Endothelial cell of umbilical vein (primary cell): ENCODE measurements at regions not wholly inside any gene's neighbourhood (a gene's known extent, or its start where the extent isn't known, plus 50 kb on each side); places are given as distances from the start of the nearest gene placed in this dataset.

ENCODE experiments used
- BruUV-seq: library from RNA; stranded (reverse); fragments of 400-500 nt; replicated peaks from 2 replicates; lab custom pipeline; 2021; lab: Mats Ljungman, UMichigan
- CTCF ChIA-PET: fragments of 300-600, 350-600 bp; sonication (Branson Sonifier 250); formaldehyde crosslinking; loops from one replicate; lab custom pipeline; 2021; ENCODE audit warnings: antibody characterized with exemption, inconsistent platforms; lab: Charles Lee
- POLR2A ChIA-PET: fragments of 300-600, 350-600 bp; sonication (Branson Sonifier 250); formaldehyde crosslinking; loops from one replicate; lab custom pipeline; 2021; ENCODE audit warnings: antibody characterized with exemption, inconsistent platforms; lab: Charles Lee
- DNase-seq: peaks from one replicate; pipeline ENCODE4 v3.0.0-alpha.2; 2011; ENCODE audit warnings: low read depth, low spot score
- FAIRE-seq: peaks from 2 replicates; lab custom pipeline; 2011; peaks lifted over from hg19 to GRCh38; lab: Jason Lieb, UNC
- H2AFZ ChIP-seq: 2 replicates; pipeline ENCODE4 v1.6.0; 2012; ENCODE audit warnings: low read depth, low read length, control low read depth, inconsistent platforms
- H3K27ac ChIP-seq: 2 replicates; pipeline ENCODE4 v1.5.1; 2011; ENCODE audit warnings: low read depth, mild to moderate bottlenecking, control low read depth, low read length, moderate library complexity; ENCODE audit not compliant: insufficient read depth
- H3K27me3 ChIP-seq, 2 experiments: 2 replicates each; pipeline versions ENCODE4 v1.6.0 to v1.6.1; 2011; ENCODE audit warnings: low read length in 2 of 2, mixed read lengths in 1 of 2; ENCODE audit not compliant: control insufficient read depth in 2 of 2, insufficient read depth in 2 of 2
- H3K36me3 ChIP-seq, 2 experiments: 2 replicates in 1 of 2; 3 replicates in 1 of 2; pipeline ENCODE4 v1.5.1; 2011; ENCODE audit warnings: low read length in 2 of 2, mild to moderate bottlenecking in 1 of 2, moderate library complexity in 1 of 2; ENCODE audit not compliant: control insufficient read depth in 2 of 2, insufficient read depth in 2 of 2; ENCODE audit errors: extremely low read depth in 1 of 2
- H3K4me1 ChIP-seq: 3 replicates; pipeline ENCODE4 v1.5.1; 2011; ENCODE audit warnings: mild to moderate bottlenecking, low read length; ENCODE audit not compliant: control insufficient read depth, insufficient read depth; ENCODE audit errors: extremely low read depth
- H3K4me2 ChIP-seq: 2 replicates; pipeline ENCODE4 v1.6.1; 2011; ENCODE audit warnings: low read length, control low read depth, mixed read lengths; ENCODE audit not compliant: insufficient read depth
- H3K4me3 ChIP-seq, 3 experiments: fragments of 200-600 bp in 1 of 3; sonication (generic), shearing (Covaris generic) in 1 of 3; replicated peaks in 1 of 3; 2 replicates each; pipeline ENCODE4 v1.5.1; 2011 to 2016; ENCODE audit warnings: control low read depth in 3 of 3, low read length in 3 of 3, mild to moderate bottlenecking in 2 of 3, inconsistent platforms in 1 of 3, low read depth in 1 of 3, moderate library complexity in 1 of 3; ENCODE audit not compliant: insufficient read depth in 1 of 3
- H3K79me2 ChIP-seq: 2 replicates; pipeline ENCODE4 v1.6.0; 2012; ENCODE audit warnings: low read length, inconsistent platforms; ENCODE audit not compliant: control insufficient read depth, insufficient read depth
- H3K9ac ChIP-seq: replicated peaks from 2 replicates; pipeline ENCODE3; 2011; ENCODE audit warnings: low read length, control low read depth; ENCODE audit not compliant: insufficient read depth; ENCODE audit errors: extremely low read depth
- H3K9me1 ChIP-seq: replicated peaks from 3 replicates; pipeline ENCODE4 v1.6.0; 2011; ENCODE audit warnings: mild to moderate bottlenecking, low read length; ENCODE audit not compliant: control insufficient read depth, insufficient read depth; ENCODE audit errors: extremely low read depth
- H3K9me3 ChIP-seq: replicated peaks from 2 replicates; pipeline ENCODE4 v1.5.1; 2012; ENCODE audit warnings: low read length, inconsistent platforms; ENCODE audit not compliant: control insufficient read depth, insufficient read depth
- H4K20me1 ChIP-seq: replicated peaks from 2 replicates; pipeline ENCODE3; 2011; ENCODE audit warnings: mild to moderate bottlenecking, low read length; ENCODE audit not compliant: control insufficient read depth, insufficient read depth; ENCODE audit errors: extremely low read depth
- EZH2 ChIP-seq: IDR thresholded peaks from 2 replicates; pipeline ENCODE4 v1.6.1; 2012; ENCODE audit warnings: borderline replicate concordance, low read depth, mild to moderate bottlenecking, moderate library complexity, low read length, inconsistent platforms; ENCODE audit not compliant: severe bottlenecking
- FOS ChIP-seq: IDR thresholded peaks from 2 replicates; pipeline ENCODE4 v1.6.1; 2011; ENCODE audit warnings: mild to moderate bottlenecking, low read length, moderate library complexity, borderline replicate concordance; ENCODE audit not compliant: insufficient read depth
- GATA2 ChIP-seq: IDR thresholded peaks from 2 replicates; pipeline ENCODE4 v1.7.0; 2011; ENCODE audit warnings: low read depth, mild to moderate bottlenecking, moderate library complexity, mixed read lengths, low read length; ENCODE audit not compliant: insufficient read length, insufficient read depth
- JUN ChIP-seq: IDR thresholded peaks from 2 replicates; pipeline ENCODE4 v1.6.1; 2011; ENCODE audit warnings: borderline replicate concordance, low read depth; ENCODE audit not compliant: insufficient read length, insufficient read depth
- MAX ChIP-seq: IDR thresholded peaks from 2 replicates; pipeline ENCODE4 v1.6.1; 2011; ENCODE audit not compliant: insufficient read depth, insufficient read length
- MYC ChIP-seq: IDR thresholded peaks from one replicate; pipeline ENCODE4 v1.6.1; 2011; ENCODE audit warnings: mild to moderate bottlenecking, low read depth, low read length
- POLR2A ChIP-seq: IDR thresholded peaks from 2 replicates; pipeline ENCODE4 v1.6.1; 2012; ENCODE audit warnings: low read depth, mild to moderate bottlenecking, control low read depth, low read length
- POLR2AphosphoS5 ChIP-seq: IDR thresholded peaks from 2 replicates; pipeline ENCODE4 v1.6.1; 2012; ENCODE audit warnings: low read depth, mild to moderate bottlenecking, control low read depth, low read length, moderate library complexity; ENCODE audit not compliant: insufficient read depth
- dilution Hi-C: fragments of 300-500 bp; cut with MboI; formaldehyde crosslinking; loops from one replicate; pipeline ENCODE4 v1.15.0; 2019; ENCODE audit warnings: low sequenced_read_pairs; ENCODE audit not compliant: extremely low pct_ligation_motif_present
- intact Hi-C: fragments of 100-400 bp; cut with micrococcal nuclease; formaldehyde crosslinking; loops from one replicate; pipeline ENCODE4 v1.10.0; 2022
- TF ChIP-seq, protein P1 (sequence below), 2 donors: IDR thresholded peaks; 1 replicate in 1 of 2; 2 replicates in 1 of 2; pipeline ENCODE4 v1.5.1; 2011; ENCODE audit warnings: low read length in 2 of 2, mild to moderate bottlenecking in 2 of 2, moderate library complexity in 2 of 2, control low read depth in 1 of 2, inconsistent platforms in 1 of 2, low read depth in 1 of 2; ENCODE audit not compliant: insufficient read depth in 1 of 2; ENCODE audit errors: extremely low read depth in 1 of 2

- Histone ChIP-seq H3K4me3 (no peak overlapping the region), H3K27me3 (no peaks in the 10 kb centered on the region), H3K9ac (no peak overlapping the region), H2AFZ (no peak overlapping the region), H3K27ac (no peak overlapping the region), H3K9me3 (peaks cover 13% of the 10 kb centered on the region), H3K4me1 (no peaks in the 10 kb centered on the region), H3K9me1 (no peaks in the 10 kb centered on the region), H3K36me3 (no peaks in the 10 kb centered on the region), H4K20me1 (no peaks in the 10 kb centered on the region), H3K79me2 (no peaks in the 10 kb centered on the region), H3K4me2 (no peak overlapping the region)
- dilution Hi-C loops (no loop called here), intact Hi-C loops (no loop called here)
- DNase-seq (no peak), FAIRE-seq (no peak)
- BruUV-seq: no TSS peak
- ChIA-PET CTCF (no interaction called here), POLR2A (no interaction called here)
- TF ChIP-seq GATA2 (no peak), POLR2A (no peak), MAX (no peak), POLR2AphosphoS5 (no peak), EZH2 (no peak), JUN (no peak), FOS (no peak), MYC (no peak)
- TF ChIP-seq, protein P1, sequence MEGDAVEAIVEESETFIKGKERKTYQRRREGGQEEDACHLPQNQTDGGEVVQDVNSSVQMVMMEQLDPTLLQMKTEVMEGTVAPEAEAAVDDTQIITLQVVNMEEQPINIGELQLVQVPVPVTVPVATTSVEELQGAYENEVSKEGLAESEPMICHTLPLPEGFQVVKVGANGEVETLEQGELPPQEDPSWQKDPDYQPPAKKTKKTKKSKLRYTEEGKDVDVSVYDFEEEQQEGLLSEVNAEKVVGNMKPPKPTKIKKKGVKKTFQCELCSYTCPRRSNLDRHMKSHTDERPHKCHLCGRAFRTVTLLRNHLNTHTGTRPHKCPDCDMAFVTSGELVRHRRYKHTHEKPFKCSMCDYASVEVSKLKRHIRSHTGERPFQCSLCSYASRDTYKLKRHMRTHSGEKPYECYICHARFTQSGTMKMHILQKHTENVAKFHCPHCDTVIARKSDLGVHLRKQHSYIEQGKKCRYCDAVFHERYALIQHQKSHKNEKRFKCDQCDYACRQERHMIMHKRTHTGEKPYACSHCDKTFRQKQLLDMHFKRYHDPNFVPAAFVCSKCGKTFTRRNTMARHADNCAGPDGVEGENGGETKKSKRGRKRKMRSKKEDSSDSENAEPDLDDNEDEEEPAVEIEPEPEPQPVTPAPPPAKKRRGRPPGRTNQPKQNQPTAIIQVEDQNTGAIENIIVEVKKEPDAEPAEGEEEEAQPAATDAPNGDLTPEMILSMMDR (IDR thresholded peaks at IDR 0.05; ENCODE audit: extremely low read depth in 1 of 2, insufficient read depth in 1 of 2, low read depth in 1 of 2, low read length in 2 of 2): no peak
These were observed 285.9 kb downstream of the FBXO15 start for GRCh38 chr18:73861771-73862170.
